NT2/D1 (cell line): ENCODE measurements at regions not wholly inside any gene's neighbourhood (a gene's known extent, or its start where the extent isn't known, plus 50 kb on each side); places are given as distances from the start of the nearest gene placed in this dataset.

Source experiments
- DNase-seq: peaks from one replicate; pipeline ENCODE4 v3.0.0-alpha.2; 2011; ENCODE audit warnings: low read depth, low spot score
- H3K27me3 ChIP-seq: 2 replicates; pipeline ENCODE4 v1.6.0; 2011; ENCODE audit warnings: mild to moderate bottlenecking; ENCODE audit not compliant: insufficient read length, insufficient read depth
- H3K36me3 ChIP-seq: 2 replicates; pipeline ENCODE4 v1.6.1; 2011; ENCODE audit warnings: mild to moderate bottlenecking, low read length, mixed read lengths; ENCODE audit not compliant: insufficient read depth, insufficient read length
- H3K4me1 ChIP-seq: 2 replicates; pipeline ENCODE4 v1.5.1; 2011; ENCODE audit not compliant: insufficient read depth, insufficient read length
- H3K4me3 ChIP-seq: 2 replicates; pipeline ENCODE4 v1.5.1; 2011; ENCODE audit warnings: low read depth; ENCODE audit not compliant: insufficient read length
- H3K9ac ChIP-seq: 2 replicates; pipeline ENCODE4 v1.6.0; 2011; ENCODE audit warnings: low read depth; ENCODE audit not compliant: insufficient read length
- H3K9me3 ChIP-seq: 2 replicates; pipeline ENCODE4 v1.5.1; 2011; ENCODE audit warnings: mild to moderate bottlenecking, low read length; ENCODE audit not compliant: insufficient read depth
- SUZ12 ChIP-seq: IDR thresholded peaks from 2 replicates; pipeline ENCODE4 v1.6.1; 2011; ENCODE audit not compliant: insufficient read length, insufficient read depth; ENCODE audit errors: extremely low read depth
- YY1 ChIP-seq: IDR thresholded peaks from 2 replicates; pipeline ENCODE4 v1.6.1; 2011; ENCODE audit not compliant: insufficient read length, insufficient read depth
- ZNF274 ChIP-seq: IDR thresholded peaks from 2 replicates; pipeline ENCODE4 v1.6.1; 2011; ENCODE audit warnings: mild to moderate bottlenecking, low read depth, low read length

DNA sequence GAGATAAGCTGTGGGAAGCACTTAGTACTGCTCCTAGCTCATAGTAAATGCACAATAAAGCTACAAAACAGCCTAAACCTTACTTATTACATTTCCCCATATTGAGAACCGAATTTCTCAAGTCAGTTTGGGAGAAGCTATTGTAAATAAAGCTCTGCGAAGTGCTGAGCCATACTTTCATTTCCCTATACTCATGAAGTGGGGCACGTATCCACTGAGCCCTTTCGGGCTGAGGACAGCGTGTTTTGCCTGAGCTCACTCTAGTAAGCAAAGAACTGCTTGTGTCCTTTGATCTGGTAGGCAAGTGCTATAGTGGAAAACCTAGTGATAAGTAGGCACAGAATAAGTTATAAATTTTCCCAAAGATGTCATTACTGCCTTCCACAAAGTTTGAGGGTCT lies 165.0 kb downstream of the RSL24D1 start:
- no peak overlapping the region for H3K4me3 ChIP-seq
- DNase-seq = no peak
- no peaks in the 10 kb centered on the region for H3K36me3 ChIP-seq
- no peaks in the 10 kb centered on the region for H3K9me3 ChIP-seq
- no peaks in the 10 kb centered on the region for H3K4me1 ChIP-seq
- no peaks in the 10 kb centered on the region for H3K27me3 ChIP-seq
- no peak overlapping the region for H3K9ac ChIP-seq
- TF ChIP-seq ZNF274 (no peak), YY1 (no peak)

DNA sequence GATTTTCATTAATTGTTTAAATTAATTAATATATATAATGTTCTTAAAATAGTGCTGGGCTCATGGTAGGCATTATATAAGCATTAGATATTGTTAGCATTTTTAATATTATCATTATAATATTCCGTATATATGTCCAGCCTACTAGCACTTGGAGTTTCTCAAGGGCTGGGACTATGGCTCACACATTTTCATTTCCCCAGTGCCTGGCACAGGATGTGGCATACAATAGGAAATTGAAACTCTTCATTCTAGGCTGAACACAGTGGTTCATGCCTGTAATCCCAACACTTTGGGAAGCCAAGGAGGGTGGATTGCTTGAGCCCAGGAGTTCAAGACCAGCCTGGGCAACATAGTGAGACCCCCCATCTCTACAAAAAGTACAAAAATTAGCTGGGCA lies 170.4 kb downstream of the RSL24D1 start:
- Histone ChIP-seq H3K4me1 (no peaks in the 10 kb centered on the region), H3K36me3 (no peaks in the 10 kb centered on the region), H3K9ac (no peak overlapping the region), H3K4me3 (no peak overlapping the region), H3K27me3 (no peaks in the 10 kb centered on the region), H3K9me3 (no peaks in the 10 kb centered on the region)
- no peak for DNase-seq
- TF ChIP-seq SUZ12 (no peak), ZNF274 (no peak), YY1 (no peak)

GRCh38 chr15:55017635-55018034 lies 179.1 kb downstream of the RSL24D1 start:
- no peaks in the 10 kb centered on the region for H3K36me3 ChIP-seq
- H3K4me1 ChIP-seq = no peaks in the 10 kb centered on the region
- no peak overlapping the region for H3K4me3 ChIP-seq
- no peaks in the 10 kb centered on the region for H3K27me3 ChIP-seq
- no peak overlapping the region for H3K9ac ChIP-seq
- H3K9me3 ChIP-seq = no peaks in the 10 kb centered on the region
- no peak for DNase-seq
- TF ChIP-seq SUZ12 = no peak
- TF ChIP-seq YY1 = no peak
- no peak for TF ChIP-seq ZNF274

DNA sequence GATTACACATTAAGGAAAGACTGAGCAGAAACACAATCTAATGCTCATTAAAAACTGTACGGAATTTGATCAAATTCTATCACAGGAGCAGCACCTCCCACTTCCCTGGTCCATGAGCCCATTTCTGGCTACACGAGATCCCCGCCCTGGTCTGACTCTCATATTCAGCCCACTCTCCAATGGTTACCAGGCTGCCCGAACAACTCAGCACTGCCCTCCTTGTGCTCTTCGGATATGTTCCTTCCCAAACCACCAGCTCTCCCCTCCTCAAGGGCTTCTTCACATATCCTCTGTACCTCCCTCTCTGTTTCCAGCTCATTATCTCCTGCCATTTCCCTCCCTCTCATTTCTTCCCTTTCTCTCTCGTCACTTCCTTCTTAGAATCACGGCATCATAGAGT lies 180.5 kb downstream of the RSL24D1 start:
- Histone ChIP-seq H3K4me1 (no peaks in the 10 kb centered on the region), H3K9ac (no peak overlapping the region), H3K9me3 (no peaks in the 10 kb centered on the region), H3K36me3 (no peaks in the 10 kb centered on the region), H3K27me3 (no peaks in the 10 kb centered on the region), H3K4me3 (no peak overlapping the region)
- DNase-seq = no peak
- TF ChIP-seq SUZ12 (no peak), ZNF274 (no peak), YY1 (no peak)

DNA sequence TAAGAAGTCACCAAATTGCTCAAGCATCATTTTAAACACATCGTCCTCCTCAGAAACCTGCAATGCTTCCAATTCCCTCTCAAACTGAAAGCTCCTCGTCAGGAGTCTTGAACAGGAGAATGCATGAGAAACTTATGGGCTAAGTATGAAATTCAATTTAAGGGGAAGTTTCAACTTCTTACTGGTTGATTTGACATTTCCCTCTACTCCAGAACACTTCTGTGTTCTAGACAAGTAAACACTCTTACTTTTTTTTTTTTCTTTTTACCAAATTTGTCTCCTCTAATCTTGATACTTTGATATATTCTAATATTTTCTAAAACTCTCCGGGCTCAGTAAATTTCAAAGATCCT lies 181.7 kb downstream of the RSL24D1 start:
- Histone ChIP-seq H3K4me1 (no peaks in the 10 kb centered on the region), H3K4me3 (no peak overlapping the region), H3K9ac (no peak overlapping the region), H3K36me3 (no peaks in the 10 kb centered on the region), H3K9me3 (no peaks in the 10 kb centered on the region), H3K27me3 (no peaks in the 10 kb centered on the region)
- no peak for TF ChIP-seq YY1
- no peak for TF ChIP-seq SUZ12
- TF ChIP-seq ZNF274 = no peak
- no peak for DNase-seq

DNA sequence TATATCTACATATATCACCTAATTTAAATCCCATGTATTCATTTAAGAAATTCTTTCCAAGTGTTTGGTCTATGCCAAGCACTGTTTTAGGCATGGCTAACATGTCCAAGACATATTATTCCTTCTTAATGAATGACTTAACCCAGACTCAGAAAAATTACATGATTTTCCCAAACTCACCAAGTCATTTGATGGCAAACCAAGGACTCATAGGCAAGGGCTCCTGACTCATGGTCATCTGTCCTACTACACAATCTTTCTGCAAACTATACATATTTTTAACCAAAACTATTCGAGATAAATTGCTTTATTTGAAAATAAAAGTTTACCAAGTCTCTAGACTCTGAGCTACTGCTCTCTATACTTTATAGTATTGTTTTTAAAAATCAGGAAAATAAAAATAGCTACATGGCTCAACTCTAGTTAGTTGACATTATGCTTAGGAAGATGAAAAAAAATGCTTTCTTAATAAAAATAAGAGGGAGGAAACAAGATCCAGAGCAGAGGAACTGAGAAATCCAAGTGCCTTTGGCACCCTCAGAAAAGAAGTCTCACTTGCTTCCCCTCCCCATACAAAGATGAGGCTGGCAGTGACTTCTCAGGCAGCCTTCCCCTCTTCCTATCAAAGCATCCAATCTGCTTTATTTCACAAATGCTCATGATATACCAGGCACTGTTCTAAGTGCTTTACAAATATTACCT lies 182.2 kb downstream of the RSL24D1 start:
- Histone ChIP-seq H3K27me3 (no peaks in the 10 kb centered on the region), H3K4me1 (no peaks in the 10 kb centered on the region), H3K9me3 (no peaks in the 10 kb centered on the region), H3K36me3 (no peaks in the 10 kb centered on the region), H3K9ac (no peak overlapping the region), H3K4me3 (no peak overlapping the region)
- TF ChIP-seq SUZ12 (no peak), YY1 (no peak), ZNF274 (no peak)
- DNase-seq = no peak

DNA sequence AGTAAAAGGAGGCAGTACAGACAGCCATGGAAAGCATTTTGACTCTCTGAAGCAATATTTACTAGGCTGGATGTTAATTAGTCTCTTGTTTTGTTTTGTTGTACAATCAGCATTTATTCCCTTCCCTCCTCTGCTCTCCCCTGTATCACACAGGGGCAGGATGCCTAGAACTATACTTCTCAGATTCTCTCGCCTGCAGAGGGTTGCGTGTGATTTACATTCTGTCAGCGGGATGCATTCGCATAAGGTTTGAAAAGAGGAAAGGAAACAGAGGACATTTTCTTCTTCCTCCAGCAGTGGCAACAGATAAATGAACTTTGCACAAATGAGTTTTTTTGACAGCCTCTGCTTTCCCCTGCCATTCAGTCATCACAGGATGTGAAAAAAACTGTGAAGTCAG lies 188.3 kb downstream of the RSL24D1 start:
- Histone ChIP-seq H3K9ac (no peak overlapping the region), H3K4me3 (no peak overlapping the region), H3K36me3 (no peaks in the 10 kb centered on the region), H3K4me1 (no peaks in the 10 kb centered on the region), H3K9me3 (no peaks in the 10 kb centered on the region), H3K27me3 (no peaks in the 10 kb centered on the region)
- DNase-seq = no peak
- TF ChIP-seq SUZ12 (no peak), ZNF274 (no peak), YY1 (no peak)

DNA sequence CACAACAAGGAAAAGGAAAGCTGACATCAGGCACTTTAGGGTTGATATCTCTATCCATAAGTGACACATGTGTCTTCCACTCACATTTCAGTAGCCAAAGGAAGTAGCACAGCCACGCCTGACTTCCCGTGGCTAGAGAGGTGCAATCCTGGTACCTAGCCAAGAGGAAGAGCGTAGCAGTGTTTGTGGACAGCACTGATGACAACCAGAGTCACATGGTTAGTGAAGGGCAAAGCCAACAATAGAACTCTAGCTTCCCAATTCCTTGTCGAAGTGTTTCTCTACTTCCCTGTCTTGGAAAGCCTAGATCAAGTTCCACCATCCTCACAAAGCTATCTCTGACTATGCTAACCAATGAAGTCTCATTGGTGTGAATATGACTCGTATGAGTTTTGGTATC lies 189.2 kb downstream of the RSL24D1 start:
- no peak for TF ChIP-seq SUZ12
- no peak for TF ChIP-seq YY1
- no peak for TF ChIP-seq ZNF274
- no peaks in the 10 kb centered on the region for H3K4me1 ChIP-seq

GRCh38 chr15:55005679-55006078 lies 191.1 kb downstream of the RSL24D1 start:
- Histone ChIP-seq H3K4me1 (no peaks in the 10 kb centered on the region), H3K4me3 (no peak overlapping the region), H3K36me3 (no peaks in the 10 kb centered on the region), H3K9ac (no peak overlapping the region), H3K27me3 (no peaks in the 10 kb centered on the region), H3K9me3 (no peaks in the 10 kb centered on the region)
- TF ChIP-seq YY1 (no peak), SUZ12 (no peak), ZNF274 (no peak)
- no peak for DNase-seq

More for the DNA sequence above, 189.2 kb downstream of the RSL24D1 start:
- no peaks in the 10 kb centered on the region for H3K9me3 ChIP-seq
- no peak overlapping the region for H3K9ac ChIP-seq
- no peaks in the 10 kb centered on the region for H3K36me3 ChIP-seq
- no peaks in the 10 kb centered on the region for H3K27me3 ChIP-seq
- DNase-seq = no peak
- H3K4me3 ChIP-seq = no peak overlapping the region
